ENCODE measurements at regions not wholly inside any gene's neighbourhood (a gene's known extent, or its start where the extent isn't known, plus 50 kb on each side); places are given as distances from the start of the nearest gene placed in this dataset.

- WGBS (ENCODE audit: insufficient coverage, insufficient replicate concordance, low lambda C conversion rate, missing lambda C conversion rate), result 22% methylated on average over 9 of the region's 9 CpGs
- ChIA-PET CTCF (interaction anchor here (0.8 kb wide), 1 partner anchor 90 kb away, joined by 3 read pairs; no protein-coding TSS in a partner anchor), RAD21 (ENCODE audit: unreplicated experiment) (interaction anchor here (1.1 kb wide), 1 partner anchor 200 kb away, joined by 3 read pairs; no protein-coding TSS in a partner anchor), SMC1A (ENCODE audit: uncharacterized antibody, unreplicated experiment) (no interaction called here), POLR2A (no interaction called here)
- Histone ChIP-seq H3K9me3 (replicated peaks; ENCODE audit: control insufficient read depth, insufficient read depth, low read length) (no peaks in the 10 kb centered on the region), H3K4me3 (no peak overlapping the region), H3K27me3 (replicated peaks in 1 of 2; ENCODE audit: control insufficient read depth in 2 of 2, insufficient read depth in 2 of 2, low read length in 1 of 2) (peaks cover 0 to 5% of the 10 kb centered on the region in 2 experiments; a peak in 3 of 4 replicates), H3K4me1 (ENCODE audit: control insufficient read depth, insufficient read depth, low read length) (no peaks in the 10 kb centered on the region), H3K4me2 (ENCODE audit: control insufficient read depth, insufficient read depth) (no peak overlapping the region), H3K36me3 (ENCODE audit: control insufficient read depth in 2 of 2, insufficient read depth in 2 of 2, low read length in 1 of 2) (no peaks in the 10 kb centered on the region), H3K9ac (ENCODE audit: control insufficient read depth, insufficient read depth, low read length) (no peak overlapping the region), H3K27ac (ENCODE audit: control insufficient read depth, insufficient read depth) (no peak overlapping the region), H3K79me2 (ENCODE audit: control insufficient read depth, insufficient read depth, low read length) (no peaks in the 10 kb centered on the region), H2AFZ (ENCODE audit: control insufficient read depth, low read depth, low read length) (no peak overlapping the region), H4K20me1 (ENCODE audit: control insufficient read depth, insufficient read depth) (no peaks in the 10 kb centered on the region)
- no peak for FAIRE-seq
- ATAC-seq, result no peak
- TF ChIP-seq HCFC1 (IDR thresholded peaks at IDR 0.05; ENCODE audit: low read length) (no peak), ZBTB4 (CRISPR knock-in tag; IDR thresholded peaks at IDR 0.05) (no peak), RUNX3 (IDR thresholded peaks at IDR 0.05; ENCODE audit: low read length) (no peak), CHD1 (IDR thresholded peaks at IDR 0.05; ENCODE audit: low read depth, low read length) (no peak), MTA3 (IDR thresholded peaks at IDR 0.05; ENCODE audit: borderline replicate concordance, low read length) (no peak), RELB (IDR thresholded peaks at IDR 0.05; ENCODE audit: low read depth) (no peak), RCOR1 (conservative IDR thresholded peaks at IDR 0.05; ENCODE audit: low read depth, low read length) (no peak), CREB1 (IDR thresholded peaks at IDR 0.05; ENCODE audit: low read depth) (no peak), HDGF (IDR thresholded peaks at IDR 0.05) (no peak), NR2F1 (conservative IDR thresholded peaks at IDR 0.05) (no peak), CBFB (IDR thresholded peaks at IDR 0.05; ENCODE audit: low read depth) (no peak), HDAC2 (IDR thresholded peaks at IDR 0.05) (no peak), ZNF217 (IDR thresholded peaks at IDR 0.05) (no peak)
- TF ChIP-seq, protein P1, sequence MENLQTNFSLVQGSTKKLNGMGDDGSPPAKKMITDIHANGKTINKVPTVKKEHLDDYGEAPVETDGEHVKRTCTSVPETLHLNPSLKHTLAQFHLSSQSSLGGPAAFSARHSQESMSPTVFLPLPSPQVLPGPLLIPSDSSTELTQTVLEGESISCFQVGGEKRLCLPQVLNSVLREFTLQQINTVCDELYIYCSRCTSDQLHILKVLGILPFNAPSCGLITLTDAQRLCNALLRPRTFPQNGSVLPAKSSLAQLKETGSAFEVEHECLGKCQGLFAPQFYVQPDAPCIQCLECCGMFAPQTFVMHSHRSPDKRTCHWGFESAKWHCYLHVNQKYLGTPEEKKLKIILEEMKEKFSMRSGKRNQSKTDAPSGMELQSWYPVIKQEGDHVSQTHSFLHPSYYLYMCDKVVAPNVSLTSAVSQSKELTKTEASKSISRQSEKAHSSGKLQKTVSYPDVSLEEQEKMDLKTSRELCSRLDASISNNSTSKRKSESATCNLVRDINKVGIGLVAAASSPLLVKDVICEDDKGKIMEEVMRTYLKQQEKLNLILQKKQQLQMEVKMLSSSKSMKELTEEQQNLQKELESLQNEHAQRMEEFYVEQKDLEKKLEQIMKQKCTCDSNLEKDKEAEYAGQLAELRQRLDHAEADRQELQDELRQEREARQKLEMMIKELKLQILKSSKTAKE (IDR thresholded peaks at IDR 0.05; ENCODE audit: low read depth, poor library complexity, severe bottlenecking), result no peak
- in situ Hi-C loops (cut with MboI) (no loop called here), intact Hi-C loops (cut with micrococcal nuclease; ENCODE audit: unreplicated experiment) (no loop called here)
- no peak for DNase-seq (ENCODE audit: low read depth, low spot score)
- no TSS peak for BruUV-seq (replicated peaks)
Observed at GRCh38 chr20:62589150-62589498, 53.2 kb upstream of the SLCO4A1 start.

Data from GM12878 (cell line).